HTR-8/SVneo (cell line): ENCODE measurements at regions not wholly inside any gene's neighbourhood (a gene's known extent, or its start where the extent isn't known, plus 50 kb on each side); places are given as distances from the start of the nearest gene placed in this dataset.

Experiments used
- DNase-seq: peaks from one replicate; pipeline ENCODE4 v3.0.0; 2011; ENCODE audit warnings: low spot score, mixed read lengths; ENCODE audit not compliant: insufficient read length
- FAIRE-seq: peaks from 2 replicates; lab custom pipeline; 2011; peaks lifted over from hg19 to GRCh38; lab: Jason Lieb, UNC

GRCh38 chr2:43171789-43172188 lies 54.6 kb downstream of the ZFP36L2 start:
- FAIRE-seq, result no peak
- DNase-seq, result peak; percentile 51

- FAIRE-seq (no peak), DNase-seq (no peak)
Measured at GRCh38 chr2:43170405-43171105, 55.9 kb downstream of the ZFP36L2 start.

DNA sequence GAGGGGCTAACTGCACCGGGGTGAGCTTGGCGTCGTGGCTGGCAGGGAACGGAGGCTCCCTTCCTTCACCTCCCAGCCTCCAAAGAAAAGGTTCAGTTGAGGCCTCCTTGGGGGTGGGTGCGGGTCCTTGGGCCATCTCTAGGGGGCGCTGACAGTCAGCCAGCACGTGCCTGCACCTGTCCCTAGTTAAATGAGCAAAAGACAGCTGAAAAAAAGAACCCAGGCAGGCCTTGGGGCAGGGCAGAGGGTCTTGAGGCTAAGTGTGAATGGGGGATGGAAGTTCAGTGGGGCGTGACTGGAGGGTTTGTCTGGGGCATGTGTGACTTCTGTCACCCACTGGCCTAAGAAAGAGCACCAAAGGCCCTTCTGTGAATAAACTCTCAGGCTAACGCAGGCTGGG lies 56.4 kb downstream of the ZFP36L2 start:
- DNase-seq (no peak), FAIRE-seq (no peak)

DNA sequence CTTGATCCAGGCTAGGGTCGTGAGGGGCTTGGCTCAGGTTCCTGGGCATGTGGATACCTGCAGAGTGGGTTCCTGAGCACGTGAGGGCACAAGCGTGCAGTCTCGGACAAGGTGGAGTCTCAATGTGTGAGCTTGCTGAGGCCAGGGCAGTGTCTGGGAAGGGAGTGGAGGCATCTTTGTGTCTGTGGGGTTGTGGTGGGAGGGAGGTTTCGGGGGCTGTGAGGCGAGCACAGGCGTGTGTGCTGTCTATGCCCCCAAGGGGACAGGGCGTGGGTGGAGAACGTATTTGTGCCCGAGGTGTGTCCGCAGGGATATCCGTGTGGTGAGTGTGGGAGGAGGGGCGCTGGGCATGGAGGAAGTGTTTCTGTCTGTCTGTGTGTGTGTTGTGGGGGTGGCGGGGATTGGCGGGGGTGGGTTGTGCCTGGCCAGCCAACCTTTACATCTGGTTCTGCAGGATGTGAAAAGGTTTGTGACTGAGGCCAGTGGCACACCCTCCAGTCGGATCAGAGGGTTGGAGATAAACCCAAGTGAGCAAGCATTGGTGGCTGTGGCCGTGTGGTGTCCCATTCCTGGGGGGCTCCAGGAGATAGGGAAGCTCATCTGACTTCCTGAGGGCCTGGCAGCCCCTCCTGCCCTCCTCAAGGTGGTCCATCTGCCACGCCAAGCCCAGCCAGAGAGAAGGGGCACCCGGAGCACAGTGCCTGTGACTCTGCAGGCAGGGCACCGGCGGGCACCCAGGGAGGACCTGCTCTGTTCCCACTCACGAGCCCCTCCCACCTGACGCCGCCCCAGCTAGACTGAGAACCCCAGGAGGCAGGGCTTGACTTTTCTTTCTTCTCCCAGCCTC lies 57.1 kb downstream of the ZFP36L2 start:
- DNase-seq (no peak), FAIRE-seq (peak; percentile 31)

GRCh38 chr2:43168016-43168369 lies 58.4 kb downstream of the ZFP36L2 start:
- DNase-seq (no peak), FAIRE-seq (no peak)

- FAIRE-seq, result no peak
- no peak for DNase-seq
Measured at GRCh38 chr2:43165378-43166069, 60.9 kb downstream of the ZFP36L2 start.

GRCh38 chr2:43164686-43165085 lies 61.7 kb downstream of the ZFP36L2 start:
- no peak for DNase-seq

GRCh38 chr2:43163584-43164270 lies 62.7 kb downstream of the ZFP36L2 start:
- FAIRE-seq, result no peak

More at GRCh38 chr2:43164686-43165085, 61.7 kb downstream of the ZFP36L2 start:
- no peak for FAIRE-seq

GRCh38 chr2:43162511-43162776 lies 64.0 kb downstream of the ZFP36L2 start:
- FAIRE-seq, result no peak

More at GRCh38 chr2:43163584-43164270, 62.7 kb downstream of the ZFP36L2 start:
- DNase-seq, result no peak

DNA sequence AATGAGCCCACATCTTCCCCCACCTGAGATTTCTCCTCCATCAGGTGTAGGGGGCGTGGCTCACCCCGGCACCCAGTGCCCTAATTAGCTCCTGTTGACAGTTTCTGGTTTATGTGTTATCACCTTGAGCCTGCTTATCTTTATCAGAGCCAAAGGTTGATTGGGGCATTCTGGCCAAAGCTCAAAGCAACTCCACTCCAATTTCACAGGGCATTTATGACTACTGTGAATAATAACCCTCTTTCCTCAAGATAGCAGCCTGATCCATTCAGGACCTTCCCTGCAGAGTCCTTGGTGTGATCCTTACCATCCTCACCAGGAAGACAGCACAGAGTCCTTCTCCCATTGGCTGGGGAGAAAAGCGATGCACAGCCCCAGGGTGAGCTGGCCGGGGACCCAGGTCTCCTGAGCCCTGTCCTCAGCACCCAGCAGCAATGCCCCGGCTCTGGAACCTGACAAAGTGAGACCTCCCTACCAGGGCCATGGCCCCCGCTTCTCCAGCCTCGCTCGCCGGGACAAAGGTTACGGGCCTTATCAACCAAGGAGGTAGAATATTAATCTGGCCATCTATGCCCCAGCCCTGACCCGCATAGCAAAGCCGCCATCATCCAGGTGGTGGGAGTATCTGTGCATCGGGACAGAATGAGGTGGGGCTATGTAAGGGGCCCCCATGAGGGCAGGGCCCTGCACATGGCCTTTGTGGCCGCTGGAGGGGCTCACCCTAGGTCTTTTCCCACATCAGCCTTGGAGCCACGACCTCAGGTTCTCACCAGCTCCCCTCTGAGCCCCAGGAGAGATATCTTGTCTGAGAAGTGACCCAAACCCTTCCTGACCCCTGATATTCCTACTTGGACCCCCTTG lies 64.5 kb downstream of the ZFP36L2 start:
- FAIRE-seq, result no peak
- no peak for DNase-seq

More at GRCh38 chr2:43162511-43162776, 64.0 kb downstream of the ZFP36L2 start:
- DNase-seq, result no peak

- FAIRE-seq (no peak), DNase-seq (no peak)
Measured at GRCh38 chr2:43160778-43161177, 65.6 kb downstream of the ZFP36L2 start.

DNA sequence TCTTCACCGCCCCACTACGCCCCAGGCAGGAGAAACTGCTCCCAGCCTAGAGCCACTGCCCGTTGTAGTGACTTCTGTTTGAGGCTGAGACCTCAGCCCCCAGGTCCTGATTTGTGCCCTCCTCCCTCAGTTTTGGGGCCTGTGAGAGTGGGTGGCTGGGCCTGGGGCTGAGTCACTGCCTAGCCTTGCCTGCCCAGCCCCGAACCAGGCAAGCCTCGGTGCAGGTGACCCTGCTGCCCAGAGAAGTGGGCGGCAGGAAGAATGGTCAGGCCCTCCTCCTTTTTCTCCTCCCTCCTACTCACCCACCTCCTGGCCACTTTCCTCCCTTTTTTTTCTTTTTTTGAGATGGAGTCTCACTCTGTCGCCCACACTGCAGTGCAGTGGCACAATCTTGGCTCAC lies 66.6 kb downstream of the ZFP36L2 start:
- no peak for DNase-seq
- FAIRE-seq, result no peak

GRCh38 chr2:43158259-43158880 lies 68.0 kb downstream of the ZFP36L2 start:
- DNase-seq (peak; percentile 68), FAIRE-seq (no peak)

- DNase-seq, result no peak
- no peak for FAIRE-seq
Measured at GRCh38 chr2:43157506-43158246, 68.7 kb downstream of the ZFP36L2 start.

DNA sequence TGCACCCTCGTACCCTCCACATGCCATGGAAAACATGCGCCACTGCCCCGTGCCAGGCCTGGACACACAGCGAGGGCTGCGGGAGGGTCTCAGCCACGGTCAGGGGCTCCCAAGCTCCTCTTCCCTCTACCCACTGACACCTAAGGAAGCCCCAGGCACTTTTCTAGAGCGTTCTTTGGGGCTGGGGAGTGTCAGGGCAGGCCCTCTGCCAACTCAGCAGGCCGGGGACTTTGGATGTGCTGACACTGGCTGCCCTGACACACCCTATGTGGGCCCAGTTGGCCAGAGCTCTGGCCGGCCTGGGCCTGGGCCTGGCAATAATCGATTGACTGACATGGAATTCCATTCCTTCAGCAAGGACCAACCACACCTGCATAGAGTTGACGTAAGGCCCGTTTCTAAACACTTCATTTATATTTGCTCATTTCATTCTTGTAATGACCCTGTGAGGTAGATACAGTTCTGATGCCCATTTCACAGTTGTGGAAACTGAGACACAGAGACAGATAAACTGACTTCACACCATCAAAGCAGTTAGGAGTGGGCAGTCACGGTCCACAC lies 70.5 kb downstream of the ZFP36L2 start:
- no peak for FAIRE-seq

DNA sequence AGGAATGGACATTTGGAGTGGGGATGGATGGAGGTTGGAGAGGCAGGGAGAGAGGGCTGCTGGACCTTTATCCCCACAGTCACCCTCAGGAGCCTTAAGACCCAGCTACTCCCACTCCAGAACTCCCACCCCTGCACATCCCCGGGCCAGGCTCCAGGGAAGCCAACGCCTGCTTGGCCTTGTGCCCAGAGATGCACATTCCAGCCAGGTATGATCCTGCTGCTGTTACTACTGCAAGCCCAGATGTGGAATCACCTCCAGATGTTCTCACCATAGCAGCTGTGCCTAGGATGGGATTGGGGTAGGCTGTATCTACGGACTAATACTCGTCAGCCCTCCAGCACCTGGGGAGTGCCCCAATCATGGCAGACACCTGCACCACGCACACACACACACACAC lies 71.7 kb downstream of the ZFP36L2 start:
- DNase-seq (no peak), FAIRE-seq (no peak)

More for the DNA sequence above, 70.5 kb downstream of the ZFP36L2 start:
- no peak for DNase-seq

- no peak for FAIRE-seq
- DNase-seq, result no peak
Measured at GRCh38 chr2:43152741-43153647, 73.4 kb downstream of the ZFP36L2 start.
